Parathyroid adenoma (tissue), 2 donors: ENCODE measurements at regions not wholly inside any gene's neighbourhood (a gene's known extent, or its start where the extent isn't known, plus 50 kb on each side); places are given as distances from the start of the nearest gene placed in this dataset.

Source experiments
- H2AFZ ChIP-seq: fragments of 300-600 bp; sonication (generic); one replicate; pipeline ENCODE4 v1.7.0; 2017; ENCODE audit warnings: antibody characterized with exemption, mild to moderate bottlenecking
- H3K27ac ChIP-seq: fragments of 300-600 bp; sonication (generic); one replicate; pipeline ENCODE4 v1.7.0; 2017
- H3K27me3 ChIP-seq: fragments of 300-600 bp; sonication (generic); one replicate; pipeline ENCODE4 v1.7.0; 2017; ENCODE audit warnings: low read length; ENCODE audit not compliant: control insufficient read depth, insufficient read depth
- H3K36me3 ChIP-seq: fragments of 300-600 bp; sonication (generic); one replicate; pipeline ENCODE4 v1.7.0; 2017; ENCODE audit warnings: low read length; ENCODE audit not compliant: control insufficient read depth, insufficient read depth
- H3K4me1 ChIP-seq: fragments of 300-600 bp; sonication (generic); one replicate; pipeline ENCODE4 v1.7.0; 2017; ENCODE audit warnings: control low read depth
- H3K4me2 ChIP-seq: fragments of 300-600 bp; sonication (generic); one replicate; pipeline ENCODE4 v1.7.0; 2017; ENCODE audit warnings: low read length
- H3K4me3 ChIP-seq: fragments of 300-600 bp; sonication (generic); one replicate; pipeline ENCODE4 v1.7.0; 2017; ENCODE audit warnings: low read depth, low read length
- H3K79me2 ChIP-seq: fragments of 300-600 bp; sonication (generic); one replicate; pipeline ENCODE4 v1.7.0; 2017; ENCODE audit warnings: control low read depth
- H3K9ac ChIP-seq: fragments of 300-600 bp; sonication (generic); one replicate; pipeline ENCODE4 v1.7.0; 2017; ENCODE audit warnings: mild to moderate bottlenecking
- H3K9me3 ChIP-seq: fragments of 300-600 bp; sonication (generic); one replicate; pipeline ENCODE4 v1.7.0; 2017; ENCODE audit warnings: low read length; ENCODE audit not compliant: control insufficient read depth
- TF ChIP-seq, protein P1 (sequence below): fragments of 300-600 bp; sonication (generic); IDR thresholded peaks from one replicate; pipeline ENCODE4 v1.7.0; 2017; ENCODE audit warnings: antibody characterized with exemption, mild to moderate bottlenecking
- donor health status: primary hyperparathyroidism.

DNA sequence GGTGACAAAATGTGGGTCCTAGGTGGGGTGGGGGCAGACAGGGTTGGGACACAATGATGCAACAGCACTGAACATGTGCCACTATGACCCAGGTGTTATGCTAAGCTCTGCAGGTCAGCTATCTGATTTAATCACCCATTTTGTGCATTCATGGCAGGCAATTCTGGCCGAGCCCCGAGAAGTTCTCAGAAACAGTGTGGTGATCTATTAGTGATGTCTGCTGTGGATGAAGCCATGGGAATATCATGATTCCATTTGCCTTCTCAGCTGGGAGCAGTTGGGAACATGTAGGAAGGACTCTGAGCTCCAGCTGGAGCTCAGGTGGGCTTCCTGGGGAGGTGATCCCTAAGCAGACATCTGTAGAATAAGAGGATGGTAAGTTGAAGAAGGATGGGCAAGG lies 194.0 kb upstream of the POU3F1 start:
- no peaks in the 10 kb centered on the region for H3K36me3 ChIP-seq
- no peaks in the 10 kb centered on the region for H3K4me1 ChIP-seq

DNA sequence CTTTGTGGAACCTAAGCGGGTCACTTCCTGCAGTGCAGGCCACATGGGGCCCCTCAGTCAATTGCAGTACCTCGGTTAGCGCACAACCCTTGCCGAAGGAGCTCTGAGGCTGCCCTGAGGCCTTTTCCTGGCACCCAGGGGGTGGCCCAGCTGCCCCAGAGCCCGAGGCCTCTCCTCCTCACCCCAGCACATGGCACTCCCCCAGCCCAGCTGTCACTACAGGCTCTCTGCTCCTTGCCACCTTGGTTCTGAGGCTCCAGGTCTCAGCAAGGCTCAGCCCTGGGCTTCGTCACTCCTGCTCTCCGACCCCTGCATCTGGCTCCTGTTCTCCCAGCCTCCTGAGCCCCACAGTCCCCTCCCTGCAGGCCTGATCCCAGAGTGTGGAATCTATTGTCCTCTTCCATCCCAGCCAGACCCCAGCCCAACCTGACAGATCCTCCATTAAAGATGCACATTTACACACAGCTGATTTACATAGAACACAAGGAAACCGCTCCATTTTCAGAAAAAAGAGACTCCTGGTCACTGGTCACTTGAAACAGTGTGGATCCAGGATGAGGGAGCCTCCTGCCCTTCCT lies 192.8 kb upstream of the POU3F1 start:
- Histone ChIP-seq H3K79me2 (no peaks in the 10 kb centered on the region), H2AFZ (no peak overlapping the region), H3K4me3 (no peak overlapping the region), H3K36me3 (no peaks in the 10 kb centered on the region), H3K4me1 (no peaks in the 10 kb centered on the region), H3K27me3 (no peaks in the 10 kb centered on the region), H3K4me2 (no peak overlapping the region), H3K27ac (no peak overlapping the region), H3K9ac (no peak overlapping the region), H3K9me3 (no peaks in the 10 kb centered on the region)
- TF ChIP-seq, protein P1, sequence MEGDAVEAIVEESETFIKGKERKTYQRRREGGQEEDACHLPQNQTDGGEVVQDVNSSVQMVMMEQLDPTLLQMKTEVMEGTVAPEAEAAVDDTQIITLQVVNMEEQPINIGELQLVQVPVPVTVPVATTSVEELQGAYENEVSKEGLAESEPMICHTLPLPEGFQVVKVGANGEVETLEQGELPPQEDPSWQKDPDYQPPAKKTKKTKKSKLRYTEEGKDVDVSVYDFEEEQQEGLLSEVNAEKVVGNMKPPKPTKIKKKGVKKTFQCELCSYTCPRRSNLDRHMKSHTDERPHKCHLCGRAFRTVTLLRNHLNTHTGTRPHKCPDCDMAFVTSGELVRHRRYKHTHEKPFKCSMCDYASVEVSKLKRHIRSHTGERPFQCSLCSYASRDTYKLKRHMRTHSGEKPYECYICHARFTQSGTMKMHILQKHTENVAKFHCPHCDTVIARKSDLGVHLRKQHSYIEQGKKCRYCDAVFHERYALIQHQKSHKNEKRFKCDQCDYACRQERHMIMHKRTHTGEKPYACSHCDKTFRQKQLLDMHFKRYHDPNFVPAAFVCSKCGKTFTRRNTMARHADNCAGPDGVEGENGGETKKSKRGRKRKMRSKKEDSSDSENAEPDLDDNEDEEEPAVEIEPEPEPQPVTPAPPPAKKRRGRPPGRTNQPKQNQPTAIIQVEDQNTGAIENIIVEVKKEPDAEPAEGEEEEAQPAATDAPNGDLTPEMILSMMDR = no peak

More for the DNA sequence above, 194.0 kb upstream of the POU3F1 start:
- no peaks in the 10 kb centered on the region for H3K79me2 ChIP-seq
- H3K9ac ChIP-seq = no peak overlapping the region
- no peak overlapping the region for H2AFZ ChIP-seq
- H3K4me2 ChIP-seq = no peak overlapping the region
- H3K27ac ChIP-seq = no peak overlapping the region
- no peaks in the 10 kb centered on the region for H3K9me3 ChIP-seq
- H3K27me3 ChIP-seq = no peaks in the 10 kb centered on the region
- TF ChIP-seq, protein P1 = no peak
- H3K4me3 ChIP-seq = no peak overlapping the region

DNA sequence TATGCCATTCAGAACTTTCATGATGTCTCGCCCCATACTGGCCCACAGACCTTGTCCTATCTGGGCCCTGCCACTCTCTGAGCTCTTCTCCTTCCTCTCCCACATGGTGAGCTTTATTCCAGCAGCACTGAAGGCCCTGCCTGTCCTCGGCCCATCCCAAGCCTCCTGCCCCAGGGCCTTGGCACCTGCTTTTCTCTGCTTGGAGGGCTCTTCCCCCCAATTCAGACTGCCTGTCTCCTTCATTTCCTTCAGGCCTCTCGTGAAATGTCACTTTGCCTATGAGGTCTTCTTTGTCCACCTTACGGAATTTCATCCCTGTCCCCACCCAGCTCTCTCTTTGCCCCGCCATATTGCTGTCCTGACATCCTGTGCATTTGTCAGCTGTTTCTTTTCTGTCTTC lies 191.7 kb upstream of the POU3F1 start:
- Histone ChIP-seq H3K4me2 (no peak overlapping the region), H3K4me1 (no peaks in the 10 kb centered on the region), H3K79me2 (no peaks in the 10 kb centered on the region), H3K9me3 (no peaks in the 10 kb centered on the region), H2AFZ (no peak overlapping the region), H3K27me3 (no peaks in the 10 kb centered on the region), H3K27ac (no peak overlapping the region), H3K4me3 (no peak overlapping the region), H3K36me3 (no peaks in the 10 kb centered on the region), H3K9ac (no peak overlapping the region)
- TF ChIP-seq, protein P1 = no peak

DNA sequence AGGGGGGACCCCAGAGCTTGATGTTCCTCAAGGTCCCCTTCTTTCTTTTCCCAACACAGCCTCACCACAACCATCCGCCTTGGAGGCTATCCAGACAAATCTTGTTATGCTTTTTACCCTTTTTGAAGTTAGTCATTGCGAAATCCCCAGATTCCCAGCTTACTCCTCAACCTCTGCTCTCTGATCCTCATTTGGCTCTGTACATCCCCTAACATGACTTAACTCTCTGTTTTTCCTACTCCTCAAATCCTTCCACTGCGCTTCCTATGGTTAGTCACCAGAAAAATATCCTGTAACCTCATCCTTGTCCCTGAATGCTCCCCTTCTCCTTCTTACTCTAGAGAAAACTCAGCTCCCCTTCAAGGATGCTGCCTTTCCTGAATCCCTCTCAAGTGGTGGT lies 189.1 kb upstream of the POU3F1 start:
- H3K36me3 ChIP-seq = no peaks in the 10 kb centered on the region
- no peak overlapping the region for H3K27ac ChIP-seq
- no peak overlapping the region for H3K9ac ChIP-seq
- TF ChIP-seq, protein P1 = no peak
- H2AFZ ChIP-seq = no peak overlapping the region
- no peaks in the 10 kb centered on the region for H3K9me3 ChIP-seq
- H3K4me1 ChIP-seq = no peaks in the 10 kb centered on the region
- no peak overlapping the region for H3K4me3 ChIP-seq
- no peaks in the 10 kb centered on the region for H3K27me3 ChIP-seq
- no peak overlapping the region for H3K4me2 ChIP-seq
- no peaks in the 10 kb centered on the region for H3K79me2 ChIP-seq

DNA sequence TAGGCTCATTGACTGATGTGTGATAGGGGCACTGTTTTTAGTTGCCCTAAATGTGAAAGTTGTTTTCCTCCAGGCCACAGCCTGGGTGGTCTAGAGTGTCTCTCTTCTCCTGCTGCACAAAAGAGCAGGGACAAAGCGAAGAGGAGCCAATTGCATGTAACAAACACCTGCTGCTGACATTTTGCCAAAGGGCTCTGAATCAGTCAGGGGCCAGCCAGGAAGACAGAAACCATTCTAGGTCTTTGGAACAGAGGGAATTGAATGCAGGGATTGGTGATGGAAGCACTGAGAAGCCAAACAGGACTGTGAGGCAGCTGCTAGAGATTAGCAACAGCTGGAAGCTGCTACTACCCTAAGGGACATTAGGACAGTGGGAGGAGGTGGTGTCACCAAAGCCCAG lies 185.3 kb upstream of the POU3F1 start:
- Histone ChIP-seq H2AFZ (no peak overlapping the region), H3K4me3 (no peak overlapping the region), H3K9ac (no peak overlapping the region), H3K27ac (no peak overlapping the region), H3K36me3 (no peaks in the 10 kb centered on the region), H3K4me1 (no peaks in the 10 kb centered on the region), H3K79me2 (no peaks in the 10 kb centered on the region), H3K4me2 (no peak overlapping the region), H3K9me3 (no peaks in the 10 kb centered on the region), H3K27me3 (no peaks in the 10 kb centered on the region)
- TF ChIP-seq, protein P1 = no peak
